ENCODE measurements at regions not wholly inside any gene's neighbourhood (a gene's known extent, or its start where the extent isn't known, plus 50 kb on each side); places are given as distances from the start of the nearest gene placed in this dataset.

DNA sequence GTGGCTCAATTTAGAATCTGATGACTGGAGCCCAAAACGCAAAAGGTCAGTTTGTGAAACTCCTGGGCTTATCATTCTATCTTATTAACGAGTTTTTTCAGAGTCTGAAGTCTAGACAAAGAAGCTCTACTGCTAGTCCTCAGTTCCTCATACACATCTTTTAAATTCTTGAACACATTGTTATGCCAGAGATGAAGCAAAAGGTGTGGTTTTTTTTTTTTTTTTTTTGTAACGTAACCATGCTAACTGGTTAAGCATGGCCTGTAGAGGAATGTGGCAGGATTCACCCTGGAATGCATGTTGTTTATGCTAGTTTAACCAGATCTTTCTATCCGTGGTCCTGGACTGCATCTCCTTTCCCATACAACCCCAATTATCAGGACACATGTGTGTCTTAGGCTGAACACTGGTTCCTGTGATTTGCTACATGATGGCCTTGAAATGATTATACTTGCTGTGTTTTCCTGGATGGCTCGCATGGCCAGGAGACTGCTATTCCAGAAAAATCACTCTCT is 79.3 kb upstream of the MDFIC start (continued):
- TF ChIP-seq ZNF143 (CRISPR knock-in tag; IDR thresholded peaks at IDR 0.05) (no peak), ZNF766 (CRISPR knock-in tag; conservative IDR thresholded peaks at IDR 0.05) (no peak), MYC (IDR thresholded peaks at IDR 0.05; ENCODE audit: low read depth, low read length) (no peak), MYC (CRISPR knock-in tag; IDR thresholded peaks at IDR 0.05; ENCODE audit: borderline replicate concordance, low read depth) (no peak), ZNF431 (CRISPR knock-in tag; IDR thresholded peaks at IDR 0.05) (no peak), NR4A1 (CRISPR knock-in tag; IDR thresholded peaks at IDR 0.05) (no peak), NR4A1 (tag; IDR thresholded peaks at IDR 0.05) (no peak), ZNF696 (CRISPR knock-in tag; conservative IDR thresholded peaks at IDR 0.05) (no peak), CHD4 (IDR thresholded peaks at IDR 0.05; ENCODE audit: insufficient read depth, insufficient replicate concordance, low read depth, low read length, poor library complexity, severe bottlenecking) (no peak)
- TF ChIP-seq, protein P1, sequence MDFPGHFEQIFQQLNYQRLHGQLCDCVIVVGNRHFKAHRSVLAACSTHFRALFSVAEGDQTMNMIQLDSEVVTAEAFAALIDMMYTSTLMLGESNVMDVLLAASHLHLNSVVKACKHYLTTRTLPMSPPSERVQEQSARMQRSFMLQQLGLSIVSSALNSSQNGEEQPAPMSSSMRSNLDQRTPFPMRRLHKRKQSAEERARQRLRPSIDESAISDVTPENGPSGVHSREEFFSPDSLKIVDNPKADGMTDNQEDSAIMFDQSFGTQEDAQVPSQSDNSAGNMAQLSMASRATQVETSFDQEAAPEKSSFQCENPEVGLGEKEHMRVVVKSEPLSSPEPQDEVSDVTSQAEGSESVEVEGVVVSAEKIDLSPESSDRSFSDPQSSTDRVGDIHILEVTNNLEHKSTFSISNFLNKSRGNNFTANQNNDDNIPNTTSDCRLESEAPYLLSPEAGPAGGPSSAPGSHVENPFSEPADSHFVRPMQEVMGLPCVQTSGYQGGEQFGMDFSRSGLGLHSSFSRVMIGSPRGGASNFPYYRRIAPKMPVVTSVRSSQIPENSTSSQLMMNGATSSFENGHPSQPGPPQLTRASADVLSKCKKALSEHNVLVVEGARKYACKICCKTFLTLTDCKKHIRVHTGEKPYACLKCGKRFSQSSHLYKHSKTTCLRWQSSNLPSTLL (IDR thresholded peaks at IDR 0.05): no peak

DNA sequence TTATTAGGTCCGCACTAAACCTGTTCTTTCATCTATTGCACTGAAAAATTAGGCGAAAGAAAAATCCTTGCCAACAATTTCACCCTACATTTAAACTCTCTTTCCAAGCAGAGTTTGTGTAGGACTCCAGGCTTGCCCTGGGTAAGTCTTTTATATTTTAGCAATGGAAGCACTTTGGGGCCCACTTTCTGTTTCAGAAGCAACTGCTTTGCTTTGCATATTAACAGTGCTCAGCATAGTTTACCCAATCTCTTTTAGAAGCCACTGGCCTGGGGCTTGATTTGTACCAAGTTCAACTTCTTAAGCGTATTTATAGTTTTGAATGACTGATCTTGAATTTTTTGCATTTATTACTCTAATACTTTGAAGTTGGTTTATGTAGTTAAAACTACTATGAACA is 78.8 kb upstream of the MDFIC start:
- WGBS (ENCODE audit: insufficient coverage, low coverage, missing lambda C conversion rate): 4% methylated on average over 3 of the region's 3 CpGs
- no peaks in the 10 kb centered on the region for H3K9me1 ChIP-seq (ENCODE audit: control insufficient read depth, insufficient read depth, low read length)
- no peaks in the 10 kb centered on the region for H3K4me1 ChIP-seq (replicated peaks in 1 of 2; ENCODE audit: control insufficient read depth in 2 of 2, insufficient read depth in 2 of 2, low read length in 2 of 2)
- no peaks in the 10 kb centered on the region for H3K9me3 ChIP-seq (replicated peaks; ENCODE audit: control insufficient read depth, insufficient read depth, low read depth, low read length)
- H3K27me3 ChIP-seq (ENCODE audit: control insufficient read depth in 2 of 2, insufficient read depth in 2 of 2, low read length in 2 of 2): no peaks in the 10 kb centered on the region
- H3K79me2 ChIP-seq (ENCODE audit: control insufficient read depth, insufficient read depth, low read length): no peaks in the 10 kb centered on the region
- intact Hi-C loops (cut with micrococcal nuclease): no loop called here
- TF ChIP-seq POLR2H (tag; IDR thresholded peaks at IDR 0.05; ENCODE audit: low read depth): no peak
- CTCF ChIA-PET (ENCODE audit: low intra/inter-chr PET ratio): no interaction called here
- H2AFZ ChIP-seq (ENCODE audit: low read depth, low read length): no peak overlapping the region
- H3K4me2 ChIP-seq (ENCODE audit: insufficient read depth, low read length): no peak overlapping the region
- FAIRE-seq: no peak
- POLR2A ChIA-PET: no interaction called here
- no peak for ATAC-seq
- no peak overlapping the region for H3K27ac ChIP-seq (ENCODE audit: extremely low read depth, low read depth, low read length)
- no TSS peak for BruUV-seq (replicated peaks)
- no peaks in the 10 kb centered on the region for H3K36me3 ChIP-seq (ENCODE audit: control insufficient read depth, insufficient read depth, low read length)
- no peaks in the 10 kb centered on the region for H4K20me1 ChIP-seq (replicated peaks; ENCODE audit: control insufficient read depth, insufficient read depth, low read length)
- H3K4me3 ChIP-seq: no peak overlapping the region
- in situ Hi-C loops (cut with MboI): no loop called here
- H3K9ac ChIP-seq (ENCODE audit: insufficient read depth in 1 of 2, low read depth in 2 of 2, low read length in 2 of 2): no peak overlapping the region
- no peak for DNase-seq (ENCODE audit: extremely low read depth in 1 of 4, low spot score in 3 of 4)
